MCF 10A (cell line): ENCODE measurements at regions not wholly inside any gene's neighbourhood (a gene's known extent, or its start where the extent isn't known, plus 50 kb on each side); places are given as distances from the start of the nearest gene placed in this dataset.

Experiments used
- BruUV-seq: library from RNA; stranded (reverse); fragments of 400-500 nt; replicated peaks from 2 replicates; lab custom pipeline; 2021; lab: Mats Ljungman, UMichigan
- CTCF ChIA-PET: fragments of 300-600 bp; sonication (Branson Sonifier 250); formaldehyde crosslinking; extraction: SDS; loops from one replicate; lab custom pipeline; 2021; ENCODE audit warnings: antibody characterized with exemption, inconsistent platforms; lab: Yijun Ruan, JAX
- POLR2A ChIA-PET: fragments of 300-600, 350-650 bp; sonication (Branson Sonifier 250); formaldehyde crosslinking; extraction: SDS; loops from one replicate; lab custom pipeline; 2020; ENCODE audit warnings: antibody characterized with exemption, inconsistent platforms; lab: Yijun Ruan, JAX
- DNase-seq: peaks from one replicate; pipeline ENCODE4 v3.0.0-alpha.2; 2018; ENCODE audit not compliant: unreplicated experiment
- H3K27ac Mint-ChIP-seq: one replicate; pipeline ENCODE4 v1.8.0; 2022; ENCODE audit warnings: mild to moderate bottlenecking, low read depth, mixed read lengths; ENCODE audit not compliant: unreplicated experiment
- H3K27me3 Mint-ChIP-seq: one replicate; pipeline ENCODE4 v1.8.0; 2022; ENCODE audit warnings: mixed read lengths; ENCODE audit not compliant: insufficient read depth, unreplicated experiment
- H3K36me3 Mint-ChIP-seq: one replicate; pipeline ENCODE4 v1.8.0; 2022; ENCODE audit warnings: mild to moderate bottlenecking, moderate library complexity, mixed read lengths; ENCODE audit not compliant: insufficient read depth, unreplicated experiment
- H3K4me1 Mint-ChIP-seq: one replicate; pipeline ENCODE4 v1.8.0; 2022; ENCODE audit warnings: mixed read lengths; ENCODE audit not compliant: insufficient read depth, unreplicated experiment
- H3K4me3 Mint-ChIP-seq: one replicate; pipeline ENCODE4 v1.8.0; 2022; ENCODE audit warnings: mild to moderate bottlenecking, moderate library complexity, mixed read lengths; ENCODE audit not compliant: unreplicated experiment
- H3K9me3 Mint-ChIP-seq: one replicate; pipeline ENCODE4 v1.8.0; 2022; ENCODE audit warnings: mixed read lengths; ENCODE audit not compliant: unreplicated experiment
- intact Hi-C: fragments of 100-400 bp; cut with micrococcal nuclease; formaldehyde crosslinking; loops from 2 replicates; pipeline ENCODE4 v1.14.1; 2022
- TF ChIP-seq, protein P1 (sequence below): fragments of 200-600 bp; IDR thresholded peaks from one replicate; pipeline ENCODE4 v1.8.0; 2022; ENCODE audit warnings: antibody characterized with exemption, mild to moderate bottlenecking; ENCODE audit not compliant: unreplicated experiment

DNA sequence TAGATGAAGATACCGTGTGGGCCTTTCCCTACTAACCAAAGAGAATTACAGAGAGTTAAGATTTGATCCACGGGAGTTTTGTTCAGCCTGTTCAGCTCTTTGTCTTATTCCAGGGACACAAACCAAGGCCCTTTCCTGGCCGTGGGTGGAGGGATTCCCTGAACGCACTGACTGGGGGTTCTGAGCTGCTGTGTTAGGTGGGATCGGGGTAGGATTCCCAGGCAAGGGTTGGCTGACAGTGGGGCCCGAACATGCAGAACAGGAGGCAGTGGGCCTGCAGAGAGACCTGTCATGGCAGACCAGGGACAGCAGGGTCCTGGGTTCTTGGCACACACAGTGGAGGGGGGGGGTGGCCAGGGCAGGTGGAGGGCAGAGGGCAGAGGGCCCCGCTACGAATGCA, 89.5 kb upstream of the MKI67 start:
- BruUV-seq, result no TSS peak
- H3K4me3 Mint-ChIP-seq, result no peak overlapping the region
- no peaks in the 10 kb centered on the region for H3K27me3 Mint-ChIP-seq
- POLR2A ChIA-PET, result no interaction called here
- no peak overlapping the region for H3K27ac Mint-ChIP-seq
- intact Hi-C loops, result no loop called here
- CTCF ChIA-PET, result interaction anchor here (0.6 to 0.7 kb wide), 4 partner anchors 209 to 1837 kb away, joined by 3 read pairs; no protein-coding TSS in a partner anchor
- no peaks in the 10 kb centered on the region for H3K4me1 Mint-ChIP-seq
- no peaks in the 10 kb centered on the region for H3K36me3 Mint-ChIP-seq
- DNase-seq, result no peak
- H3K9me3 Mint-ChIP-seq, result no peaks in the 10 kb centered on the region
- TF ChIP-seq, protein P1, sequence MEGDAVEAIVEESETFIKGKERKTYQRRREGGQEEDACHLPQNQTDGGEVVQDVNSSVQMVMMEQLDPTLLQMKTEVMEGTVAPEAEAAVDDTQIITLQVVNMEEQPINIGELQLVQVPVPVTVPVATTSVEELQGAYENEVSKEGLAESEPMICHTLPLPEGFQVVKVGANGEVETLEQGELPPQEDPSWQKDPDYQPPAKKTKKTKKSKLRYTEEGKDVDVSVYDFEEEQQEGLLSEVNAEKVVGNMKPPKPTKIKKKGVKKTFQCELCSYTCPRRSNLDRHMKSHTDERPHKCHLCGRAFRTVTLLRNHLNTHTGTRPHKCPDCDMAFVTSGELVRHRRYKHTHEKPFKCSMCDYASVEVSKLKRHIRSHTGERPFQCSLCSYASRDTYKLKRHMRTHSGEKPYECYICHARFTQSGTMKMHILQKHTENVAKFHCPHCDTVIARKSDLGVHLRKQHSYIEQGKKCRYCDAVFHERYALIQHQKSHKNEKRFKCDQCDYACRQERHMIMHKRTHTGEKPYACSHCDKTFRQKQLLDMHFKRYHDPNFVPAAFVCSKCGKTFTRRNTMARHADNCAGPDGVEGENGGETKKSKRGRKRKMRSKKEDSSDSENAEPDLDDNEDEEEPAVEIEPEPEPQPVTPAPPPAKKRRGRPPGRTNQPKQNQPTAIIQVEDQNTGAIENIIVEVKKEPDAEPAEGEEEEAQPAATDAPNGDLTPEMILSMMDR, result no peak

DNA sequence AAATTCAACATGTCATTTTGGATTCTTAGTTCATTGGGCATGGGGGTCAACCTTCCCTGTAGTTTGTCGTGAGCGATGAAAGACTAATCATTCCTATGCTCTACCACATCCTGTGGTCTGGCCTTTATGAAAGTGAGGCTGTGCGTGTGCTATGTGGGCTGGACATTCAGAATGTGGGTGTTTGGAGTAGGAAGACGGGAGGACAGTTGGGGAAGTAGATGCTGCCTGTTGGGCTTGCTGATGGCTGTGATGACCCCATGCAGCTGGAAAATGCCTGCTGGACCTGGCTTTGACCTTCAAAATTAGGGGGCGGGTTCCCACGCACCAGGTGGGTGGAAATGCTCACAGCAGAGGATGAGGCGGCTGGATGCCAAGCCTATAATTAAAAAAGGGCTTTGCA, 90.9 kb upstream of the MKI67 start:
- CTCF ChIA-PET, result no interaction called here
- no peaks in the 10 kb centered on the region for H3K4me1 Mint-ChIP-seq
- intact Hi-C loops, result no loop called here

DNA sequence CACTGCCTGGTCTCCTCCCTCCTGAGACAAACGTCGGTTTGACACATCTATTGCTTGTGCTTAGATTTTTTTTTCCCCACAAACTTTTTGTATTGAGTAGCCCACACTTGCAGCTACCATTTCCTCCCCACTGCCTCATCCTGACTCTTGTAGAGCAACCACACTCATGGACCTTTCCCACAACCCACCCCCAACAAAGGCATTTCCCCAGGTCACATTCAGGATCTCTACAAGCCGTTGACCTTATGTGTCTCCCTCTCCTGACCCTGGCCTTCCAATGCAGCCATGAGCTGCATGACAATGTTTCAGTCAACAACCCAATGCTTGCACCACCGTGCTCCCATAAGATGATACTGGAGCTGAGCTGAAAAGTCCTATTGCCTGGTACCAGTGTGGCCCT, 91.9 kb upstream of the MKI67 start:
- Mint-ChIP-seq H3K4me1 (no peaks in the 10 kb centered on the region), H3K9me3 (no peaks in the 10 kb centered on the region), H3K36me3 (no peaks in the 10 kb centered on the region), H3K27me3 (peaks cover 21% of the 10 kb centered on the region), H3K27ac (no peak overlapping the region), H3K4me3 (no peak overlapping the region)
- CTCF ChIA-PET, result interaction anchor here (0.7 to 0.9 kb wide), 4 partner anchors 13 to 1604 kb away, joined by 3 to 4 read pairs (median 4); no protein-coding TSS in a partner anchor
- BruUV-seq, result no TSS peak
- TF ChIP-seq, protein P1, result no peak
- intact Hi-C loops, result no loop called here
- DNase-seq, result no peak
- POLR2A ChIA-PET, result no interaction called here

More for the DNA sequence above, 90.9 kb upstream of the MKI67 start:
- TF ChIP-seq, protein P1, result no peak
- no peak overlapping the region for H3K27ac Mint-ChIP-seq
- POLR2A ChIA-PET, result no interaction called here
- H3K9me3 Mint-ChIP-seq, result no peaks in the 10 kb centered on the region
- peaks cover 10% of the 10 kb centered on the region for H3K27me3 Mint-ChIP-seq
- BruUV-seq, result no TSS peak
- no peak overlapping the region for H3K4me3 Mint-ChIP-seq
- DNase-seq, result no peak
- no peaks in the 10 kb centered on the region for H3K36me3 Mint-ChIP-seq

DNA sequence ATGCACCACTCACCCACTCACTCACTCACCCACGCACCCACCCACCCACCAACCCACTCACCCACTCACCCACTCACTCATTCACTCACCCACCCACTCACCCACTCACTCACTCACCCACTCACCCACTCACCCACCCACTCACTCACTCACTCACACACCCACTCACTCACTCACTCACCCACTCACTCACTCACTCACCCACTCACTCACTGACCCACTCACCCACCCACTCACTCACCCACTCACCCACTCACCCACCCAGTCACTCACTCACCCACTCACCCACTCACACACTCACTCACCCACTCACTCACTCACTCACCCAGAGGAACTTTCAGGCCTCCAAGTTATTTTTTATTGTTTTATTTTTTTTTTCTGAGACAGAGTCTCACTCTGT, 93.1 kb upstream of the MKI67 start:
- H3K4me1 Mint-ChIP-seq, result no peaks in the 10 kb centered on the region
- intact Hi-C loops, result no loop called here
- no peak for DNase-seq
- H3K4me3 Mint-ChIP-seq, result no peak overlapping the region
- POLR2A ChIA-PET, result no interaction called here
- TF ChIP-seq, protein P1, result no peak
- peaks cover 30% of the 10 kb centered on the region for H3K27me3 Mint-ChIP-seq
- no peak overlapping the region for H3K27ac Mint-ChIP-seq
- H3K9me3 Mint-ChIP-seq, result no peaks in the 10 kb centered on the region
- CTCF ChIA-PET, result interaction anchor here (0.6 kb wide), 2 partner anchors 14 to 112 kb away, joined by 4 read pairs; no protein-coding TSS in a partner anchor
- no peaks in the 10 kb centered on the region for H3K36me3 Mint-ChIP-seq
- BruUV-seq, result no TSS peak
